NCI-H187 treated with DMSO at 0.1 percent for 48 hours (cell line): ENCODE measurements at regions not wholly inside any gene's neighbourhood (a gene's known extent, or its start where the extent isn't known, plus 50 kb on each side); places are given as distances from the start of the nearest gene placed in this dataset.
A peak's percentile ranks its signal among the peaks of the same experiment; 100 is the strongest.
"Not testable (repeated sequence)": the region's sequence is repeated elsewhere in the genome, so short reads cannot be mapped to it uniquely, and the experiment has no call there.

Source experiments
- DNase-seq: peaks from one replicate; lab custom pipeline; 2025; lab: John Stamatoyannopoulos, UW

- DNase-seq: no peak
Observed at GRCh38 chr9:108803428-108804065, 52.2 kb downstream of the ACTL7B start.

- no peak for DNase-seq
Observed at GRCh38 chr9:108802967-108803366, 52.8 kb downstream of the ACTL7B start.

GRCh38 chr9:108801949-108802348 lies 53.8 kb downstream of the ACTL7B start:
- no peak for DNase-seq

GRCh38 chr9:108800632-108801099 lies 55.1 kb downstream of the ACTL7B start:
- no peak for DNase-seq

- no peak for DNase-seq
Observed at GRCh38 chr9:108793573-108793972, 62.2 kb downstream of the ACTL7B start.

GRCh38 chr9:108789742-108790141 lies 66.0 kb downstream of the ACTL7B start:
- no peak for DNase-seq

GRCh38 chr9:108787690-108788048 lies 68.1 kb downstream of the ACTL7B start:
- DNase-seq: no peak

GRCh38 chr9:108786901-108787689 lies 68.7 kb downstream of the ACTL7B start:
- no peak for DNase-seq

GRCh38 chr9:108786322-108786721 lies 69.5 kb downstream of the ACTL7B start:
- DNase-seq: no peak

GRCh38 chr9:108784998-108785397 lies 70.8 kb downstream of the ACTL7B start:
- no peak for DNase-seq

- DNase-seq: no peak
Observed at GRCh38 chr9:108783731-108784495, 71.9 kb downstream of the ACTL7B start.

GRCh38 chr9:108783326-108783725 lies 72.5 kb downstream of the ACTL7B start:
- DNase-seq: no peak

GRCh38 chr9:108780942-108781734 lies 74.6 kb downstream of the ACTL7B start:
- DNase-seq: no peak

- no peak for DNase-seq
Observed at GRCh38 chr9:108779551-108780325, 76.0 kb downstream of the ACTL7B start.

GRCh38 chr9:108776920-108777639 lies 78.7 kb downstream of the ACTL7B start:
- DNase-seq: no peak

GRCh38 chr9:108775901-108776306 lies 79.9 kb downstream of the ACTL7B start:
- no peak for DNase-seq

GRCh38 chr9:108774088-108774487 lies 81.7 kb downstream of the ACTL7B start:
- DNase-seq: not testable (repeated sequence)

- DNase-seq: no peak
Observed at GRCh38 chr9:108772301-108772894, 83.4 kb downstream of the ACTL7B start.

GRCh38 chr9:108768744-108769143 lies 87.0 kb downstream of the ACTL7B start:
- no peak for DNase-seq

- peak; percentile 11 for DNase-seq
Observed at GRCh38 chr9:108766626-108767161, 89.1 kb downstream of the ACTL7B start.
